ENCODE measurements at regions not wholly inside any gene's neighbourhood (a gene's known extent, or its start where the extent isn't known, plus 50 kb on each side); places are given as distances from the start of the nearest gene placed in this dataset.
"Not testable (repeated sequence)": the region's sequence is repeated elsewhere in the genome, so short reads cannot be mapped to it uniquely, and the experiment has no call there.

DNA sequence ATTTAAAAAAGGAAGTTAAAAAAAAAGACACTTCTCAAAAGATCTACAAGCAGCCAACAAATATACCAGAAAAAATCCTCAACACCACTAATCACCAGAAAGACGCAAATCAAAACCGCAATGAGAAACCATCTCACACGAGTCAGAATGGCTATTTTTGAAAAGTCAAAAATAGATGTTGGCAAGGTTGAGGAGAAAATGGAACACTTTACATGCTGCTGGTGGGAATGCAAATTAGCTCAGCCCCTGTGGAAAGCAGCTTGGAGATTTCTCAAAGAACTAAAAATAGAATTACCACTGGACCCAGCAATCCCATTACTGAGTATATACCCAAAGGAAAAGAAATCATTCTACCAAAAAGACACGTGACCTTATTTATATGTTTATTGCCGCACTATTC, 574.7 kb upstream of the ADAMTS9 start:
- ChIA-PET POLR2A (no interaction called here), CTCF (no interaction called here)
- Histone ChIP-seq H3K4me1 (no peaks in the 10 kb centered on the region), H3K27me3 (replicated peaks; ENCODE audit: control insufficient read depth, insufficient read depth, low read length) (no peaks in the 10 kb centered on the region), H3K4me3 (ENCODE audit: low read depth, low read length) (no peak overlapping the region), H3K36me3 (ENCODE audit: control insufficient read depth, insufficient read depth, low read length) (no peaks in the 10 kb centered on the region), H3K9me3 (0 out of 2 replicates have a peak, but pooled peaks cover 4% of the 10 kb centered on the region)
- no peaks in the 10 kb centered on the region for H3K36me3 Mint-ChIP-seq (ENCODE audit: insufficient read depth, unreplicated experiment)
- no TSS peak for BruUV-seq (replicated peaks)
- intact Hi-C loops (cut with micrococcal nuclease; ENCODE audit: unreplicated experiment) = no loop called here
- peaks cover 9% of the 10 kb centered on the region for H3K9me3 Mint-ChIP-seq (ENCODE audit: unreplicated experiment)
- peaks cover 3% of the 10 kb centered on the region for H3K27me3 Mint-ChIP-seq (ENCODE audit: insufficient read depth, unreplicated experiment)
- TF ChIP-seq, protein P1, sequence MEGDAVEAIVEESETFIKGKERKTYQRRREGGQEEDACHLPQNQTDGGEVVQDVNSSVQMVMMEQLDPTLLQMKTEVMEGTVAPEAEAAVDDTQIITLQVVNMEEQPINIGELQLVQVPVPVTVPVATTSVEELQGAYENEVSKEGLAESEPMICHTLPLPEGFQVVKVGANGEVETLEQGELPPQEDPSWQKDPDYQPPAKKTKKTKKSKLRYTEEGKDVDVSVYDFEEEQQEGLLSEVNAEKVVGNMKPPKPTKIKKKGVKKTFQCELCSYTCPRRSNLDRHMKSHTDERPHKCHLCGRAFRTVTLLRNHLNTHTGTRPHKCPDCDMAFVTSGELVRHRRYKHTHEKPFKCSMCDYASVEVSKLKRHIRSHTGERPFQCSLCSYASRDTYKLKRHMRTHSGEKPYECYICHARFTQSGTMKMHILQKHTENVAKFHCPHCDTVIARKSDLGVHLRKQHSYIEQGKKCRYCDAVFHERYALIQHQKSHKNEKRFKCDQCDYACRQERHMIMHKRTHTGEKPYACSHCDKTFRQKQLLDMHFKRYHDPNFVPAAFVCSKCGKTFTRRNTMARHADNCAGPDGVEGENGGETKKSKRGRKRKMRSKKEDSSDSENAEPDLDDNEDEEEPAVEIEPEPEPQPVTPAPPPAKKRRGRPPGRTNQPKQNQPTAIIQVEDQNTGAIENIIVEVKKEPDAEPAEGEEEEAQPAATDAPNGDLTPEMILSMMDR (IDR thresholded peaks at IDR 0.05; ENCODE audit: insufficient read depth in 1 of 2, low read depth in 1 of 2, low read length in 1 of 2, severe bottlenecking in 1 of 2, unreplicated experiment in 1 of 2) = no peak
- no peak overlapping the region for H3K27ac Mint-ChIP-seq (ENCODE audit: unreplicated experiment)
- H3K4me3 Mint-ChIP-seq (ENCODE audit: unreplicated experiment) = no peak overlapping the region
- no peaks in the 10 kb centered on the region for H3K4me1 Mint-ChIP-seq (ENCODE audit: low read depth, unreplicated experiment)
- no peak for DNase-seq

DNA sequence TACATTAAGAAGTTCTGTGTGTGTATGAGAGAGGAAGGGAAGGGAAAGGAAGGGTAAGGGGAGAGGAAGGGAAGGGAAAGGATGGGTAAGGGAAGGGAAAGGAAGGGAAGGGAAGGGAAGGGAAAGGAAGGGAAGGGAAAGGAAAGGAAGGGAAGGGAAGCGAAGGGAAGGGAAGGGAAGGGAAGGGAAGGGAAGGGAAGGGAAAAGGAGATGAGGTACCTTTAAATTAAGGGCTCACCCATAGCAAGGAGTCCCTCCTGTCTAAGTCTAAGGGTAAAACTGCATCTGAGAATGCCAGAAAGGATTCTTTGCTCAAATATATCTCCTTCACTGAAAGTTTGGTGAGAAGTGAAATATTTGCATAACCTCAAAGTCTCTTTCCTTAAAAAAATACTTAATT, 572.1 kb upstream of the ADAMTS9 start:
- TF ChIP-seq, protein P1 (IDR thresholded peaks at IDR 0.05; ENCODE audit: insufficient read depth in 1 of 2, low read depth in 1 of 2, low read length in 1 of 2, severe bottlenecking in 1 of 2, unreplicated experiment in 1 of 2) = no peak
- CTCF ChIA-PET = no interaction called here
- intact Hi-C loops (cut with micrococcal nuclease; ENCODE audit: unreplicated experiment) = no loop called here
- H3K9me3 Mint-ChIP-seq (ENCODE audit: unreplicated experiment) = peaks cover 9% of the 10 kb centered on the region
- no peak overlapping the region for H3K27ac Mint-ChIP-seq (ENCODE audit: unreplicated experiment)
- DNase-seq = no peak
- no peaks in the 10 kb centered on the region for H3K36me3 ChIP-seq (ENCODE audit: control insufficient read depth, insufficient read depth, low read length)
- BruUV-seq (replicated peaks) = no TSS peak
- POLR2A ChIA-PET = no interaction called here
- peaks cover 3% of the 10 kb centered on the region for H3K27me3 Mint-ChIP-seq (ENCODE audit: insufficient read depth, unreplicated experiment)
- H3K4me1 ChIP-seq = no peaks in the 10 kb centered on the region
- no peak overlapping the region for H3K4me3 Mint-ChIP-seq (ENCODE audit: unreplicated experiment)
- no peak overlapping the region for H3K4me3 ChIP-seq (ENCODE audit: low read depth, low read length)
- 0 out of 2 replicates have a peak, but pooled peaks cover 4% of the 10 kb centered on the region for H3K9me3 ChIP-seq
- no peaks in the 10 kb centered on the region for H3K4me1 Mint-ChIP-seq (ENCODE audit: low read depth, unreplicated experiment)
- no peaks in the 10 kb centered on the region for H3K27me3 ChIP-seq (replicated peaks; ENCODE audit: control insufficient read depth, insufficient read depth, low read length)
- H3K36me3 Mint-ChIP-seq (ENCODE audit: insufficient read depth, unreplicated experiment) = no peaks in the 10 kb centered on the region

DNA sequence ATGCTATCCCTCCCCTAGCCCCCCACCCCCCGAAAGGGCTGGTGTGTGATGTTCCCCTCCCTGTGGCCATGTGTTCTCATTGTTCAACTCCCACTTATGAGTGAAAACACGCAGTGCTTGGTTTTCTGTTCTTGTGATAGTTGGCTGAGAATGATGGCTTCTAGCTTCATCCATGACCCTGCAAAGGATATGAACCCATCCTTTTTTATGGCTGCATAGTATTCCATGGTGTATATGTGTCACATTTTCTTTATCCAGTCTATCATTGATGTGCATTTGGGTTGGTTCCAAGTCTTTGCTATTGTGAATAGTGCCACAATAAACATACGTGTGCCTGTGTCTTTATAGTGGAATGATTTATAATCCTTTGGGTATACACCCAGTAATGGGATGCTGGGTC, 565.1 kb upstream of the ADAMTS9 start:
- H3K9me3 ChIP-seq; H3K27me3 Mint-ChIP-seq (ENCODE audit: insufficient read depth, unreplicated experiment); H3K4me3 Mint-ChIP-seq (ENCODE audit: unreplicated experiment); H3K4me1 ChIP-seq; H3K27me3 ChIP-seq (replicated peaks; ENCODE audit: control insufficient read depth, insufficient read depth, low read length); POLR2A ChIA-PET; H3K4me3 ChIP-seq (ENCODE audit: low read depth, low read length); H3K36me3 Mint-ChIP-seq (ENCODE audit: insufficient read depth, unreplicated experiment); H3K36me3 ChIP-seq (ENCODE audit: control insufficient read depth, insufficient read depth, low read length); H3K9me3 Mint-ChIP-seq (ENCODE audit: unreplicated experiment); intact Hi-C loops (cut with micrococcal nuclease; ENCODE audit: unreplicated experiment); CTCF ChIA-PET; DNase-seq; H3K27ac Mint-ChIP-seq (ENCODE audit: unreplicated experiment); BruUV-seq (replicated peaks): not testable (repeated sequence)
- H3K4me1 Mint-ChIP-seq (ENCODE audit: low read depth, unreplicated experiment) = peaks cover 16% of the 10 kb centered on the region

DNA sequence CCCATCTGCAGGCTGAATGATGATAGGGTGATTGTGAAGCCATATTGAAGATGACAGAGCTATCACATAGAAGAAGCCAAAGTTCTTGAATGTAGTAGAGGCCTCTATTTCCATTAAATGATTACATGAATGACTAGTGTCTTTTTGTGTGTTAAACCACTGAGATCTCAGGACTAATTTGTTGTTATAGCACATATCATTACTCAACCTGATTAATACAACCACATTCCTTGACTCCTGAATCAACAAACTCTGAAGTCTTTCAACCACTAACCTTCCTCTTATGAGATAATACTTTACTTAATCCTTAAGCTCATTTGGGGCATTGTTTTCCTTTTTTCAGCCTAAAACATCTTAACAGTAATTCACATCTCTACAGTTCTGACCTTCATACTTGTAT, 564.5 kb upstream of the ADAMTS9 start:
- H3K9me3 Mint-ChIP-seq (ENCODE audit: unreplicated experiment) = peaks cover 9% of the 10 kb centered on the region
- H3K4me1 Mint-ChIP-seq (ENCODE audit: low read depth, unreplicated experiment) = peaks cover 16% of the 10 kb centered on the region
- H3K36me3 Mint-ChIP-seq (ENCODE audit: insufficient read depth, unreplicated experiment) = peaks cover 6% of the 10 kb centered on the region
- H3K27ac Mint-ChIP-seq (ENCODE audit: unreplicated experiment) = no peak overlapping the region
- DNase-seq = no peak
- BruUV-seq (replicated peaks) = no TSS peak
- intact Hi-C loops (cut with micrococcal nuclease; ENCODE audit: unreplicated experiment) = no loop called here
- H3K27me3 Mint-ChIP-seq (ENCODE audit: insufficient read depth, unreplicated experiment) = no peaks in the 10 kb centered on the region
- Histone ChIP-seq H3K4me3 (ENCODE audit: low read depth, low read length) (no peak overlapping the region), H3K4me1 (peaks cover 2% of the 10 kb centered on the region; the same call in 1 of the 2 replicates), H3K9me3 (no peaks in the 10 kb centered on the region), H3K36me3 (ENCODE audit: control insufficient read depth, insufficient read depth, low read length) (no peaks in the 10 kb centered on the region), H3K27me3 (replicated peaks; ENCODE audit: control insufficient read depth, insufficient read depth, low read length) (no peaks in the 10 kb centered on the region)
- no peak overlapping the region for H3K4me3 Mint-ChIP-seq (ENCODE audit: unreplicated experiment)
- ChIA-PET POLR2A (no interaction called here), CTCF (no interaction called here)
- TF ChIP-seq, protein P1 (IDR thresholded peaks at IDR 0.05; ENCODE audit: insufficient read depth in 1 of 2, low read depth in 1 of 2, low read length in 1 of 2, severe bottlenecking in 1 of 2, unreplicated experiment in 1 of 2) = no peak

All from Caco-2 (cell line).